Neural cell (in vitro differentiated cells): ENCODE measurements at regions not wholly inside any gene's neighbourhood (a gene's known extent, or its start where the extent isn't known, plus 50 kb on each side); places are given as distances from the start of the nearest gene placed in this dataset.

Experiments used
- EP300 ChIP-seq: fragments of 450-650 bp; conservative IDR thresholded peaks from 2 replicates; pipeline ENCODE4 v1.6.1; 2014; ENCODE audit warnings: antibody characterized with exemption, mild to moderate bottlenecking, moderate library complexity; ENCODE audit not compliant: poor library complexity, severe bottlenecking
- EZH2 ChIP-seq: fragments of 200-600, 300-800 bp; shearing (Covaris generic), sonication (generic); IDR thresholded peaks from 2 replicates; pipeline ENCODE4 v1.6.1; 2014; ENCODE audit warnings: antibody characterized with exemption, low read length, borderline replicate concordance, mild to moderate bottlenecking; ENCODE audit not compliant: insufficient read depth, poor library complexity, severe bottlenecking
- POLR2AphosphoS5 ChIP-seq: IDR thresholded peaks from 2 replicates; pipeline ENCODE4 v1.6.1; 2012
- SMC3 ChIP-seq: fragments of 450-650 bp; conservative IDR thresholded peaks from 2 replicates; pipeline ENCODE4 v1.6.1; 2014; ENCODE audit warnings: antibody characterized with exemption, mild to moderate bottlenecking, moderate library complexity; ENCODE audit not compliant: poor library complexity
- TF ChIP-seq, protein P1 (sequence below): fragments of 450-650 bp; IDR thresholded peaks from 2 replicates; pipeline ENCODE4 v1.5.1; 2014; ENCODE audit warnings: antibody characterized with exemption, mild to moderate bottlenecking, moderate library complexity; ENCODE audit not compliant: poor library complexity, severe bottlenecking

- TF ChIP-seq, protein P1, sequence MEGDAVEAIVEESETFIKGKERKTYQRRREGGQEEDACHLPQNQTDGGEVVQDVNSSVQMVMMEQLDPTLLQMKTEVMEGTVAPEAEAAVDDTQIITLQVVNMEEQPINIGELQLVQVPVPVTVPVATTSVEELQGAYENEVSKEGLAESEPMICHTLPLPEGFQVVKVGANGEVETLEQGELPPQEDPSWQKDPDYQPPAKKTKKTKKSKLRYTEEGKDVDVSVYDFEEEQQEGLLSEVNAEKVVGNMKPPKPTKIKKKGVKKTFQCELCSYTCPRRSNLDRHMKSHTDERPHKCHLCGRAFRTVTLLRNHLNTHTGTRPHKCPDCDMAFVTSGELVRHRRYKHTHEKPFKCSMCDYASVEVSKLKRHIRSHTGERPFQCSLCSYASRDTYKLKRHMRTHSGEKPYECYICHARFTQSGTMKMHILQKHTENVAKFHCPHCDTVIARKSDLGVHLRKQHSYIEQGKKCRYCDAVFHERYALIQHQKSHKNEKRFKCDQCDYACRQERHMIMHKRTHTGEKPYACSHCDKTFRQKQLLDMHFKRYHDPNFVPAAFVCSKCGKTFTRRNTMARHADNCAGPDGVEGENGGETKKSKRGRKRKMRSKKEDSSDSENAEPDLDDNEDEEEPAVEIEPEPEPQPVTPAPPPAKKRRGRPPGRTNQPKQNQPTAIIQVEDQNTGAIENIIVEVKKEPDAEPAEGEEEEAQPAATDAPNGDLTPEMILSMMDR = no peak
- TF ChIP-seq POLR2AphosphoS5 (no peak), EZH2 (no peak), SMC3 (no peak), EP300 (no peak)
Measured at GRCh38 chr2:11993749-11994148, 247.3 kb downstream of the LPIN1 start.
